Ectodermal cell (in vitro differentiated cells): ENCODE measurements at regions not wholly inside any gene's neighbourhood (a gene's known extent, or its start where the extent isn't known, plus 50 kb on each side); places are given as distances from the start of the nearest gene placed in this dataset.

Experiments
- H3K27ac ChIP-seq: 2 replicates; pipeline ENCODE4 v1.7.0; 2013; ENCODE audit warnings: mild to moderate bottlenecking, low read depth, low read length; ENCODE audit not compliant: insufficient read depth, poor library complexity, severe bottlenecking
- H3K27me3 ChIP-seq: 2 replicates; pipeline ENCODE4 v1.7.0; 2013; ENCODE audit warnings: mild to moderate bottlenecking, low read length; ENCODE audit not compliant: insufficient read depth, control insufficient read depth, poor library complexity, severe bottlenecking
- H3K36me3 ChIP-seq: one replicate; pipeline ENCODE4 v1.7.0; 2013; ENCODE audit warnings: low read length; ENCODE audit not compliant: control insufficient read depth, insufficient read depth
- H3K4me1 ChIP-seq: one replicate; pipeline ENCODE4 v1.7.0; 2013; ENCODE audit warnings: low read length; ENCODE audit not compliant: control insufficient read depth, insufficient read depth
- H3K4me3 ChIP-seq: 2 replicates; pipeline ENCODE4 v1.7.0; 2013; ENCODE audit warnings: low read depth, low read length, control low read depth; ENCODE audit not compliant: insufficient read depth
- H3K9me3 ChIP-seq: 2 replicates; pipeline ENCODE4 v1.7.0; 2013; ENCODE audit warnings: mild to moderate bottlenecking, low read length, moderate library complexity; ENCODE audit not compliant: control insufficient read depth
- WGBS, 2 experiments: methylation state at CpG; one replicate each; pipeline ENCODE4 v1.1.7; 2013; ENCODE audit warnings: missing lambda C conversion rate in 2 of 2; 5-methylcytosine and 5-hydroxymethylcytosine counted together

DNA sequence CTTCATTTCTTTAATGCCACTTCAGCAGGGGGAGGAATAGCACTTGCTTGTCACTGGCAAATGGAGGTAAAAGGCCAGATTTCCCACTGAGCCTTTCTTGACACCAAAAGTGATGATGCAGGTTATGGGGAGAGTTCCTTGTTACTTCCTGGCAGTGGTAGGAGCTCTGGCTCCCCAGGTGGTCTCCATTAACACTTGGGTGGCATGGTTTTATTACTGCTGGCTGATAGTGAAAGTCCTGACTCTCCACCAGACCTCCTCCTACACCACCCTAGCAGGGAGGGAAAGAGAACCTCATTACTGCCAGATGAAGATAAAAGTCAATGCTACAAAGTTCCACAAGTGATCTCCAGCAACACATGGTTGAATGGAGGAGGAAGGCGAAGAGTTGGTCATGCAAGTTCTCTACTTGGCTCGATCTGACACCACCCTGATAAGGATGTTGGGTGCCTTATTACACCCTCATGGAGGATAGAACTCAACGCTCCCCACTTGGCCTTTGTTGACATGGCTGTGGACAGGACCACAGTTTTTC is 152.7 kb upstream of the GNAO1 start:
- Histone ChIP-seq H3K4me3 (no peak overlapping the region), H3K36me3 (no peaks in the 10 kb centered on the region), H3K4me1 (no peaks in the 10 kb centered on the region), H3K9me3 (no peaks in the 10 kb centered on the region), H3K27ac (no peak overlapping the region), H3K27me3 (no peaks in the 10 kb centered on the region)
- WGBS, 2 experiments, result 92% methylated on average over 3 of the region's 3 CpGs

DNA sequence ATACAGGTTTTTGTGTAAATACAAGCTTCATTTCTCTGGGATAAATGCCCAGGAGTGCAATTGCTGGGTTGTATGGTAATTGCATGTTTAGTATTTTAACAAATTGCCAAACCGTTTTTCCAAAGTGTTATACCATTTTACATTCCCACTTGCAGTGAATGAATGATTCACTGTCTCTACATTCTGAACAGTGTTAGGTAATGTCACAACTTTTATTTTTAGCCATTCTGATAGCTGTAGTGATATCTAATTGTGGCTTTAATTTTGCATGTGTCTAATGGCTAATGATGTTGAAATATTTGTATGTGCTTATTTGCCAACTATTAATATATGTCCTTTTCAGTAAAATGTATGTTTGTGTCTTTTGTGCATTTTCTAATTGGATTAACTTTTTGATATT is 156.9 kb upstream of the CES5A start:
- Histone ChIP-seq H3K27ac (no peak overlapping the region), H3K4me3 (no peak overlapping the region), H3K36me3 (no peaks in the 10 kb centered on the region), H3K9me3 (no peaks in the 10 kb centered on the region), H3K4me1 (no peaks in the 10 kb centered on the region), H3K27me3 (no peaks in the 10 kb centered on the region)
- 67% methylated on average over 1 of the region's 1 CpG; no CpG with 5 or more reads in 1 of the 2 experiments for WGBS, 2 experiments

DNA sequence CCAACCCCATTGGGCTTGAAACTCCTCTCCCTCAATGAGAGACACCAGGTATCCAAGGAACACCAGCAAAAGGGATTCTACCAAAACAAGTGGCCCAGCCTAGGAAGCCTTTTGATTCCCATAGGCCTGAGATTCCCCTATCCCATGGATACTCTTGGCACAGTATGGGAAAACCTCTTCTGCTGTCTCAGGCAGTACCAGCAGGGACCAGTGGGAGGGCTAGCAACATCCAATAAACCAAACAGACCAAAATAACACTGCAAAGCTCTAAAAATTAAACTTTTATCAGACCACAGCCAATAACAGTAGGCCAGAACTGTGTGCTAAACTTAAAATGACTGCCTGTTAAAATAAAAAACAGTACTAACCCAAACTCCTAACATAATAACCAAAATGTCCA is 153.9 kb upstream of the CES5A start:
- Histone ChIP-seq H3K27ac (no peak overlapping the region), H3K4me3 (no peak overlapping the region), H3K36me3 (no peaks in the 10 kb centered on the region), H3K27me3 (no peaks in the 10 kb centered on the region), H3K4me1 (no peaks in the 10 kb centered on the region), H3K9me3 (no peaks in the 10 kb centered on the region)

DNA sequence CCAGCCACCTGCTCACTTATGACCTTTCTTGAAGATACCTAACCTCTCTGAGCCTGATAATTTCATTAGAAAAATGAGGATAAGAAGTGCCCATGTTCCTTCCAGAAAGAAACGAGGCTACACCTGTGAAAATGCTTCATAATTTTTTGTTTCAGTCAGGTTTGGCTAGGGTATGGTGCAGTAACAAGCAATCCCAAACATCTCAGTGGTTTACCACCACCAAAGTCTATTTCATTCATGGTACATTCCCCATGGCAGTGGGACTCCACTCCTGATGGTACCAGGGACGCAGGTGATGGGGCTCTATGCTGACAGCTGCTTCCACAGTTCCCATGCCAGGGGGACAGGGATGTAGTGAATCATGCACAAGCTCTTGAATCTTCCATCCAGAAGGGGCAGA is 147.6 kb upstream of the CES5A start:
- Histone ChIP-seq H3K4me1 (no peaks in the 10 kb centered on the region), H3K27me3 (no peaks in the 10 kb centered on the region), H3K36me3 (no peaks in the 10 kb centered on the region), H3K4me3 (no peak overlapping the region), H3K9me3 (no peaks in the 10 kb centered on the region), H3K27ac (no peak overlapping the region)
- WGBS, 2 experiments, result 57 to 75% methylated on average over 2 of the region's 2 CpGs

DNA sequence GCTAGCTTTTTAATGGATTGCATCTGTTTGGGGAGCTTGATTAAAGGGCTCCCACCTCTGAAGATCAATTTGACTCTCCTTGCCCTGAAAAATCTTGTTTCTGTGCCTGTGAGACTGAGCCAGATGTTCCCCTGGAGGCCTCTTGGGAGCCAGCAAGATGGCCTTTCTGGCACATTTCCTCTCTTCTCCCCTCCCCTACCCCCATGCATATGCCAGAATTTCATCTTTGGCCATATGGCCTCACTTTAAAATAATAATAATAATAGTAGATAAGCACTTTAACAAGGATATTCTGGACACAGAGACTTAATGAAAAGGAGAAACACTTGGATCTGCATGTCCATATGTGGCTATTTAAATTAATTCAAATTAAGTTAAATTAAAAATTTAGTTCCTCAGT is 144.1 kb upstream of the CES5A start:
- H3K9me3 ChIP-seq, result no peaks in the 10 kb centered on the region
- H3K27me3 ChIP-seq, result no peaks in the 10 kb centered on the region
- no peak overlapping the region for H3K4me3 ChIP-seq
- H3K4me1 ChIP-seq, result no peaks in the 10 kb centered on the region
- H3K27ac ChIP-seq, result no peak overlapping the region
- no peaks in the 10 kb centered on the region for H3K36me3 ChIP-seq

DNA sequence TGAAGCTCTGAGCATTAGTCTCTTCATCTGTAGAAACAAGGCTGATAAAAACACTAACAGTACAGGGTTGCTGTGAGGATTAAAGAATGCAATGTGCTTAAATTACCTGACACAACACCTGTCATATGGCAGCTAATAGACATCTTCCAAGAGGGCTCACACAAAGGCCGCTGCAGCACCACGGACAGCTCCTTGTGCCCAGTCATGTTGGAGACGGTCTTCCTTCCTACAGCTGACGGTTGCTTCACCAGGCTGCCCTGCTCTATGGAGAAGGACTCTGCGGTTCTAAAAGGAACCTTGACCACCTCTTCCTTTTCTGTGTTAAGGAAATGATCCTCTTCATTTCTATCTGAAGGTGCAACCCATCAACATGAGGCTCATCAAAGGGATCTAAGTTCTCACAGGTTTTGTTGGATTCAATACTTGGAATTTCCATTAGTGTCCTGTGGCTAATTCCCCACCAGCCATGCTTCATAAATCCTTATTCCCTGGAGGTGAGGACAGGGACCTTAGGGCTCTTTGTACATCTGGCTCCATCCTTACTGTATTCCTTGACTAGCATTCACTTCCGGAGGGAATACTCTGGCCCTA is 138.9 kb upstream of the CES5A start:
- no peak overlapping the region for H3K4me3 ChIP-seq
- no peaks in the 10 kb centered on the region for H3K36me3 ChIP-seq
- H3K4me1 ChIP-seq, result no peaks in the 10 kb centered on the region
- no peaks in the 10 kb centered on the region for H3K9me3 ChIP-seq
- H3K27me3 ChIP-seq, result no peaks in the 10 kb centered on the region
- no peak overlapping the region for H3K27ac ChIP-seq
- 22 to 26% methylated on average over 6 of the region's 6 CpGs for WGBS, 2 experiments

DNA sequence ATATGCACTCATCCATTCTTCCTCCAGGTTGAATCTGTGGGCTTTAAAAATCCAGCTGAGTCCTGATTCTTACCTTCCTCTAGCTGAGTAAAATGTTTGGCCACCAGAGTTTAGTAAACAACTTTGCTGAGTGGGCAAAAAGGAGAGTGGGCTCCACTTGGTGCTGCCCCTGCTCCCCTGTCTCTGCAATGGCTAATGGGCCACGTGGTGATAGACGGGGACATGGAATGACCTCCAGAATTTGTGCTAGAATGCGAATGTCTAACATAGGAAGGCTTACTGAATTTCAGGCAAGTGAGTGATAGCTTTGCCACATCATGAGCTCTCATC is 137.3 kb upstream of the CES5A start:
- Histone ChIP-seq H3K27ac (no peak overlapping the region), H3K36me3 (no peaks in the 10 kb centered on the region), H3K9me3 (no peaks in the 10 kb centered on the region), H3K4me3 (no peak overlapping the region), H3K27me3 (no peaks in the 10 kb centered on the region), H3K4me1 (no peaks in the 10 kb centered on the region)
- 71% methylated on average over 3 of the region's 3 CpGs for WGBS, 2 experiments

DNA sequence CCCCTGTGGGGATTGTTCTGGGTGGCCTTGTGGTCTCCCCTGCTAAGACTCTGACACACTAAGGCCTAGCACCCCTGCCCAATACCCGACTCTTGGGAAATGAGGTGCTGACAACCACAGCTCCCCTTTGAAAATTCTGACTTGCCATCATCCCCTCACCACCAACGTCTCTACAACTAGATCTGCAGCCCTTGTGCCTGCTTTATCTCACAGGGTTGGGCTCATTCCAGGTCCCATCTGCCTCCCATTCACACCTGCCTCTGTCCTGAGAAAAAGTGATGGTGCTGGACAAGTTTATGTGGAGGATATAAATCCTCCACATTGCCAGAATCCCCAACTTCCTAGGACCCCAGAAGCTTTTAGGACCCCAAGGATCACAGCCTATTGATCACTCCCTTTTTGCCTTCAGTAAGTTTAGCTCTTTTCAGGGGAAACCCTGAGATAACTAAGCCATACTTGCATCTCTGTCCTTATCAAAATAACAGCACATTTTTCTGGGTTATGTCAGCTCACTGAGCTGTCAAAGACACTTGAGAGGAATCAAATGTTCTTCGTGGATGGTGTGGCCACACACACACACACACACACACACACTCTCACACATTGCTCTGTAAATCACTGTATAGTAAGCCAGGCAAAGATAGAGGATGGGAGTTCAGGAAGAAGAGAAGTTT is 136.8 kb upstream of the CES5A start:
- Histone ChIP-seq H3K4me3 (no peak overlapping the region), H3K27me3 (no peaks in the 10 kb centered on the region), H3K27ac (no peak overlapping the region), H3K9me3 (no peaks in the 10 kb centered on the region), H3K36me3 (no peaks in the 10 kb centered on the region), H3K4me1 (no peaks in the 10 kb centered on the region)
- 58 to 62% methylated on average over 3 of the region's 3 CpGs for WGBS, 2 experiments

DNA sequence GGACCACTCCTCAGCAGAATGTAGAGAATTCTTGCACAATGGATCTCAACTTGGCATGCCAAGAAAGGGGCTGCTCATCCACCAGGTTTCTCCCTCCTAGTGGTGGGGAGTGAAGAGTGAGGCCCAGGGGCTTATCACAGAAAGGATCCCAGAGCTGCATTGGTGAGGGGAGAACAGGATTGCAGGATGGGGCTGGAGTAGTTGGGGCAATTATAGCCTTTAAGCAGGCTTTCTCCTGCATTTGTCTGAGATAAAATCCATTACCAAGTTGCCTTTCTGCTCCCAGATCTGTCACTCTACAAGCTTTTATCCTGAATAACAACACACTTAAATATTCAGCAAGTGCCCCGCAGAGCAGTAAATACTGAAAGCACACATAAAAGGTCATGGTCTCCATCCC is 130.8 kb upstream of the CES5A start:
- H3K36me3 ChIP-seq, result no peaks in the 10 kb centered on the region
- WGBS, 2 experiments, result 85 to 87% methylated on average over 1 of the region's 1 CpG
- H3K4me3 ChIP-seq, result no peak overlapping the region
- no peaks in the 10 kb centered on the region for H3K27me3 ChIP-seq
- H3K4me1 ChIP-seq, result no peaks in the 10 kb centered on the region
- no peaks in the 10 kb centered on the region for H3K9me3 ChIP-seq
- no peak overlapping the region for H3K27ac ChIP-seq

DNA sequence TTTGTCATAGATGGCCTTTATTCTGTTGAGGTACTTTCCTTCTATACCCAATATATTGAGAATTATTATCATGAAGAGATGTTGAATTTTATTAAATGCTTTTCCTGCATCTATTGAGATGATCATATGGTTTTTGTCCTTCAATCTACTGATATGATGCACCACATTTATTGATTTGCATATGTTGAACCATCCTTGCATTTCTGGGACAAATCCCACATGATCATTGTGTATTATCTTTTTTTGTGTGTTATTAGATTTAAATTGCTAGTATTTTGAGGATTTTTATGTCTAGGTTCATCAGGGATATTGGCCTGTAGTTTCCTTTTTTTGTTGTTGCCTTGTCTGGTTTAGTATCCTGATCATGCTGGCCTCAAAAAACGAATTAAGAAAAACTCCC is 124.5 kb upstream of the CES5A start:
- Histone ChIP-seq H3K27ac (no peak overlapping the region), H3K27me3 (no peaks in the 10 kb centered on the region), H3K9me3 (no peaks in the 10 kb centered on the region), H3K4me1 (no peaks in the 10 kb centered on the region), H3K4me3 (no peak overlapping the region), H3K36me3 (no peaks in the 10 kb centered on the region)
- WGBS, 2 experiments, result no CpG with 5 or more reads among the region's 1 CpG
